ENCODE measurements at regions not wholly inside any gene's neighbourhood (a gene's known extent, or its start where the extent isn't known, plus 50 kb on each side); places are given as distances from the start of the nearest gene placed in this dataset.

DNA sequence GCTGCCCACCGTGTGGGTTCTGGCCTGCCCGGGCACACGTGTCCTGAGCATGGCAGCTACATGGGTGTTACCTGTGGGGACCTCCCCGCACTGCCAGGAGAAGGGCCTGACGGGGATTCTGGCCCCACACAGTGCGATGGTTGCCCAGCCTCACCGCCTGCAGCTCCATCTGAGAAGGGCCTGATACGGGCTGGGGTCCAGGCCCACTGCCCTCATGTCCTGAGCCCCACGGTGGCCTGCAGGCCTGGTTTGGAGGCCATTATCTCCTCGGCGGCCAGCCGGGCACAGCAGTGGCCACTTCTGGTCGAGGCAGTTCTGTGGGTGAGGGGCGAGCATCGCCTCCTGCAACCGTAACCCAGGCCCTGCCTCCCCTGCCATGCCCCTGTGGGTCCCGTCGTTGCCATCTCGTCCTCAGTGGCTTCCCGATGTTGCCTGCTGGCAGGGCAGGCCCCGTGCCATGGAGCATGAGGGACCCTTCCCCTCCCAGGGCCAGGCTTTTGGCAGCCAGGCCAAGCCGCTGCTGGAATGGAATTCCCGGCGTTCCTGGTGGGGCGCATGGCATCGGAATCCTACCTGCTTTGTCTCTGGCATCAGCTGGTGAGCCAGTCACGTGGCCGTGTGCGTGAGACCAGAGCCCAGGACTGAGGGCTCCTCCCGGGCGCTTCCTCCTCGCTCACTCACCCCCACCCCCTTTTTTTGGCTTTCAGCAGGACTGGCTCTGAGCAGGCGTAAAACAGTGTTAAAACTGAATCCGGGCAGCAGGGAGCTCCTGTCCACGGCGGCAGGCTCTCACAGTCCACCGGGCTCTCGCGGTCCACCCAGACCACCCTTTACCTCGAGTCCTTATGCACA lies 71.9 kb upstream of the PPARA start:
- DNase-seq (ENCODE audit: low read depth): no peak

DNA sequence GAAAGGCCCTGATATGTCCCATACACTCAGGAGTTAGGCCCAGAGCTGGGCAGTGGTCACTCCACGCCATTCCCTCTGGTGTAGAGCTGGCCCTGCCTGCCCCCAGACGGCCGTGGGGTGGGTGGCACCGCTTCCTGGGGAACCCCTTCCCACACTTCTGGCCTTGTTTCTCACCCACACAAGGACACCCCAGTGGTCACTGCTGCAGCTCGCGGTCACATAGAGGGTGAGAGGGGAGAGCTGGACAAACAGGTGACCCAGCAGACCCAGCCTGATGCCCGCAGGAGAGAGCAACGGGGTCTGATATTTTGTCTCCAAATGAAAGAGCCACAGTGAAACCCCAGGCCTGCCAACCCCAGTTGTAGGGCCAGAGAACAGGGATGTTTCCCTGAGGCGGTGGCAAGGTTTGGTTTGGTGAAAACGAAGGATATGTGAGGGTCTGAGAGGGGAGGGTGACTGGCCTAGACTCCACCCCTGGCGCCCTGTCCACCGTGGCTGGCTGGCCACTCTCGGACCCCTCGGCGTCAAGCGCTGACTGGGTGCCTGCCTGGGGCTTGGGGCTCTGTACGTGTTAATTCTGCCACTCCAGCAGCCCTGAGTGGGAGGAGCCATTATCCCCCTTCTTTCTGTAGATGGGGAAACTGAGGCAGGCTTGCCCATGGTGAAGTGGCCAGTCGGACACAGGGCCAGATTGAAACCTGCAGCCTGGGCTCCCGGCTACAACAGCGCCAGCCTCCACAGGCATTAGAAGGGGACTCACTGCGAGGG lies 71.0 kb upstream of the PPARA start:
- no peak for DNase-seq (ENCODE audit: low read depth)

DNA sequence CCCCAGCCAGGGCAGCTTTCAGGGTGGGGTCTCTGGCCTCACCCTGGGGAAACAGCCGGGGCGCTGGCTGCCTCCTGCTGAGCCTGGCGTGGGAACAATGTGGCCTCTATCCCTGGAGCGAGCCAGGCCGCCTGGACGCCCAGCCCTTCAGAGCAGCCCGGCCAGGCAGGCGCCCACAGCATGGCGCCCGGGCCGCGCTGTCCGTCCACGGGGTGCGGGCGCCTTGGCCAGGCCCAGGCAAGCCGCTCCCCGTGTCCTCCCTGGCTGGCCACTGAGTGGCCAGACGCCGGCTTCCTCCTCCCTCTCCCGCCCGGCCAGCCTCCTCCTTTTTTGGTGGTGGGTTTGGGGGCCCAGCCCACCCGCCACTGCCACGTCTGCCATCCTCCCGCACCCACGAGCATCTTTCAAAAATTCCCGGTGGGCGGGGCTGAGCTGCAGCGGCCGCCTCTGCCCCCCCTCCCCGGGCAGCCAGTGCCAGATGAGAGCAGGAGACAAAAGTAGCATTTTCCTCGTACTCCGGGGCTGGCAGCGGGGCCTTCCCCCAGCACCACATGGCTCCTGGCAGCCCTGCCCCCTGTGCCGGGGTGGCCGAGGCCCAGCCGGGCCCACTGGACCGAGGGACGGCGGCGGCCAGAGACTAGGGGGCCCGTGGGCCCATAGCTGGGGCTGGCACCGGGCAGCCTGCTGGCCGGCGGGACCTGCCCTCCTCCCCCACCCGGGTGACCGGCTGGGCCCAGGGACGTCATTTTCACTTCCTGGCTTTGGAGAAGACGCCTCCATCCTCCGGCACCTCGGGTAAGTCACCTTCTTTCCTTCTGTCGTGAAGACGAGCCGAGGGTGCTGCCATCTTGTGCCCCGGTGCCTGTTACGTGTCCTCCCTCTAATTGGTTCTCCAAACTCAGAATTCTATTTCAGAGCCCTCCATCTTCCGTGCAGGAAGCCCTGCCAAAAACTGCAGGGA lies 70.2 kb upstream of the PPARA start:
- DNase-seq (ENCODE audit: low read depth): no peak

DNA sequence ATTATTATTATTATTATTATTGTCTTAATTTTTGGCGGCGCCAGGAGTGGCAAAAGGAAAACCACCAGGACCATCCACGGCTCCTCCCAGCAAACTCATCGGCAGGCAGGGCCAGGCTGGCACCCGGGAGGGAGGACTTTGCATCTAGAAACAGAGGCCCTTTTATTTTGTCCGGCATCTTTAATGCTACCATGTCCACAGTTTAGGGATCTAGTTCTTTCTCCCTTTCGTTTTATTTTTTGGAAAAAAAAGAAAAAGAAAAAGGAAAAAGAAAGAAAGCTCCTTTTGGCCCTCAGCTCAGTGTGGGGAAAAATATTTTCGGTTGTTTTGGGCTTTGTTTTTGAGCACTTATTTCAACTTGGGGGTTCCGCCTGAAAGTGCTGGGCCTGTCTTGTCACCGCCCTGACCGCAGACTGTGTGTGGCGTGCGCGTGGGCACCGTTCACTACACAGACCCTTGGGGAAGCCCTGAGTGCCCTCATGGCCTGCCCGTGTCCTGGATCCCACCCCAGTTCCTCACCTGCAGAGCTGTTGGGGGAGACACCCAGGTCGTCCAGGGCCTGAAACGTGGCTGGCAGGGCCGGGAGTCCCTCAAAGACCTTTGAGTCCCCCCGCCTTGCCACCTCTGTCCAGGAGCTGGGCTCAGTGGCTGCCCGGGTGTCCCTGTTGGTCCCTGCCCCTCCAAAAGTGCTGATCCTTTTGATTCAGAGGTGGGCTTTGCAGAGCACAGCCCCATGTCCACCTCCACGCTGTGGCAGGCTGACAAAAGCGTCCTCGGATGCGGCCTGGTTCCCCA lies 69.1 kb upstream of the PPARA start:
- DNase-seq (ENCODE audit: low read depth): no peak

DNA sequence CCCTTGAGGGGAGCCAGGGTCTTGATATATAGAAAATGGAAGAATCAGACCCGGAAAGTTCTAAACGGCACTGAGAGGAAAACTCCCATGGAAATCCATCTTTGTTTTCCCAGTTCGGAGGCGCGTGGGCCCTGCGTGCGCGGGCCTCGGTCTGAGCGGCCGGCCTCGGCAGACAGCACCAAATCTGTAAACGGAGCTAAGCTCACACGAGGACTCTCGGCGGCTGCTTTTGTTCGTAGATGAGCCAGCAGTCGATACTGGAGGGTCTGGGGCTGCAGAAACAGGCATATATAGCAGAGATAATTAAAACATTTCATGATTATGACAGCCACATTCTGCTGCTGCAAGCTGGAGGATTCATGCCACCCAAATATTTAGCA lies 68.5 kb upstream of the PPARA start:
- DNase-seq (ENCODE audit: low read depth): no peak

DNA sequence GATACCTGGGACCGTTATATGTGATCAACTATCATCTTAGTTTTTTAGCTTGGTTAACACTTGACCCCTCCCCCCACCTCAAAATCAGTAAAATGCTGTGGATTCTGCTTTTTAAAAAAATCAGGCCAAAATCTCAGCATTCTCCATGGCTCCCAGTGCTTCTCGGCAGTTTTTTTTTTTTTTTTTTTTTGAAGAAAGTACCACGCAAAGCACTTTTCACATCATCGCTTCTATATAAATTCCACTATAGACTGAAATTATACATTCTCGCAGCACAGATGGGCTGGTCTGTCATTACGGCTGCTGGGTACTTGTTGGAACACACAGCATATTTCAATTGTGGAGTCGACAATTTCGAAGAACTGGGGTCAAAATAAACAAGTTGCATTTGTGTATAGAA lies 67.7 kb upstream of the PPARA start:
- no peak for DNase-seq (ENCODE audit: low read depth)

DNA sequence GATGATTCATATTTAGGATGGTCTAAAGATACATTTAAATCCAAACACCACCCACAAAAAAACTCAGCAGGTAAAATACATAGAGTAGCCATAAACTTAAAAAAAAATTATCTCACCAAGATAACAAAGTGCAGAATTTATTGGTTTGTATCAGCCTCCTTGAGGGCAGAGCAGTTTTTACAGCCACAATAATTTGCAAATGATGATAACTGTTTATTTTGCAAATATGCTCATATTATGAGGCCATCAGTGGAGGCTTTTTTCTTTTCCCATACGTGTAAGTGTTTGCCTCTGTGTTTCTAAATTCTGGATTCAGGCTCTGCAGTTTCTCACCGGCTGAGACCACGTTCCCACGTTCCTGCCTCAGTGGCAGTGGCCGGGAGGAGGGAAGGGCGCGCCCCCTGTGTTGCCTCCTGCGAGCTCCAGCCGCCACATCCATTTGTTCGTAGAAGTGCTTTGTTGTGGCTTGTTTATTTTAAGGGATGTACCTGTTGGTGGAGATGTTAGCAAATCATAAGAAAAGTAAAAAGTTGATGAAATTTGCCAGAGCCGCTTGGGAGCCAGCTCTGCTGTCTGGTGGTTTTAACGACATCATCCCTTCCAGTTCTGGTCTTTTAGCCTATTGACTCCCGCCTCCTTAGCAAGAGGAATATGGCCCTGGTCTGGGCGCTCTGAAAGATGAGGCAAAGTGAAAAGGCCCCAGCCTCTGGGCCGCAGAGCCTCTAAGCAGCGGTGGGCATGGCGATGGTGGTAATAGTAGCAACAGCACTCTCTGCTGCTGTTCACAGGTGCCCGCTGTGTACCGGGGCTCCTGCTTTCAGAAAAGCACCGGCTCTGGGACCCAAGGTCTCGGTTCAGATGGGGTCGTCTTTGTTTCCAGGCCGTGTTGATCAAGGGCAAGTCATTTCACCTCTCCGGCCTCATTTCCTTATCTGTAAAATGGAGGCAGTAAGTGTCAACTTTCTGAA lies 66.7 kb upstream of the PPARA start:
- DNase-seq (ENCODE audit: low read depth): no peak

DNA sequence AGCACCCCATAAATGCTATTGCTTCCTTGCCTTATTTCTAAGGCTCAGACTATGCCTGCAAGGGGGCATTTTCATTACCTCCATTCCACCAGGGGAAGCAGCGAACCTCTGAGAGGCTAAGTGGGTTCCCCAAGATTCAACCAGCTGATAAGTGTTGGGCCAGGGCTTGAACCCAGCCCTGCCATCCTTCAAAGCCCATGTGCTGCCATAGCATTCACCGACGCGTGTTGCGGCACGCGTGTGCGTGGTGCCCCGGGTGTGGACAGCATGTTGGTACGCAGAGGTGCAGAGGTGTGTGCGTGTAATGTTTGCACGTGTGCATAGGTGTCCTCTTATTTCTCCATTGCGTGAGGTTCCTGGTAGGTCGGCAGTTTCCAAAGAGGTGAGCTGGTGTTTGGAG lies 66.0 kb upstream of the PPARA start:
- DNase-seq (ENCODE audit: low read depth): no peak

DNA sequence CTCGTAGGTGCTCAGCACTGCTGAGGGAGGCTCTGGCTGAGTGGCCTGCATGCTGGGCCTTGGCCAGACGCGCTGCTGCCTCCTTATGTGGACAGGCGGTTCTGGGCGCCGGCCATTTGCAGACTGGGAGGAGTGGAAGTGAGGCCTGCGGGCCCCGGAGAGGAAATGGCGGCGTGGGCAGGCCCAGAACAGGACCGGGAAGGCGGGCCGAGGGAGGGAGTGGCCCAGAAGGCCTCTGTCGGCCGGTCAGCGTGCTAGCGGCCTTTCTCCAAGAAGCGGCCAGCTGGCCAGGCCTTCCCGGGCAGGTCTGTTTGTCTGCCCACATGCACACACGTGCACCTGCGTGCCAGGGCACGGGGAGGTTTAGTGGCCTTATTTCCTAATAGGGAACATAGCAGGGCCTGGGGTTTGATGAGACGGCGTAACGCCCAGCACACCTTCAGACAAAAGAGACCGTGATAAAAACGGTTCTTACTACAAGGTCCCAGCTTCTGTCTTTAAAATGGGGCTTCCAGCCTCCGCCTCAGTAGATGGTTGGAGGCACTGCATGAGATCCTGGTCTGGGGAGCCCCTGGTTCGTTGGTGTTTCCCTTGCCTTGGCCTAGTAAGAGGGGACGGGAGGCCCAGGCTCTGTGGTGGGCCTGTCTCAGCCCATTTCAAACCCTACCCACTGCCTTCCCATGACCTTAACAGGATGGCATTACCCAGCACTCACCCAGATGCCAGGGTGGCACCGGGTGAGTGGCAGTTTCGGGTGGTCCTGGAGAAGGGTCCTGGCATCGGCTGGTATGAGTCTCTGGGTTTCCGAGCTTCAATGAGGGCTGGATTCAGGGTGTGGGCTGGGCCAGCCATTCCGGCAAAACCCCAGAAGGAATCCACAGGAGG lies 65.1 kb upstream of the PPARA start:
- no peak for DNase-seq (ENCODE audit: low read depth)

DNA sequence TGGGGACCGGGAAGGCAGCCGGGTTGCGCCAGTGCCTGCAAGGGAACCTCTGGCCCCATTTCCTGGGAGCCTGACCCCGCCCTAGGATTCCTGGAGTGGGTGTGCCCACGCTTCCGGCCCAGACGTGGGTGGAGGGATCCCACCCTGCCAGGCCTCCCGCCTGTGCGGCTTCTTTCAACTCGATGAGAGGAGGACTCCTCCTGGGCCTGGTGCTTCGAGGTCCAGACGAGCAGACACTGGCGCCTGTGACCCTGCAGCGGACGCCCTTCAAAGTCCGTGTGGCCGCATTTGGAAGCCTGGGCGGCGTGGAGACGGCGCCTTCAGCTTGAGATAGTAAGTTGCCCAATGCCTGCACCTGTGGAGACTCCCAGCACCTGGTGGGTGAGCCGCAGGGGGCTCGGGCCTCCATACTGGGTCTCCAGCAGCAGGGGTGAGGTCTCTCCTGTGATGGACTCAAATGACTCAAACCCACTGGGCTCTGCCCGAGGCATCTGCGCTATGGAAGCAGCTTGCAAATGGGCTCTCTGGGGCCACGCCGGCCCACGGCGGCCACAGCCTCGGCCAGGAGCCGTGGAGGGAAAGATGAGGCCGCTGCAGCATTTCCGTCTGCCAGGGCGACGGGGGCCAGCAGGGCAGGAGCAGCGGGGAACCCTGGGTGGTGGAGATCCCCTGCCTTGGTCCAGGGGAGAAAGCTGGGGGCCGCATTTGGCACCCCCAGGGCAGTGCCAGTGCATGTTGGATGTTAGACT lies 64.3 kb upstream of the PPARA start:
- DNase-seq (ENCODE audit: low read depth): no peak

DNA sequence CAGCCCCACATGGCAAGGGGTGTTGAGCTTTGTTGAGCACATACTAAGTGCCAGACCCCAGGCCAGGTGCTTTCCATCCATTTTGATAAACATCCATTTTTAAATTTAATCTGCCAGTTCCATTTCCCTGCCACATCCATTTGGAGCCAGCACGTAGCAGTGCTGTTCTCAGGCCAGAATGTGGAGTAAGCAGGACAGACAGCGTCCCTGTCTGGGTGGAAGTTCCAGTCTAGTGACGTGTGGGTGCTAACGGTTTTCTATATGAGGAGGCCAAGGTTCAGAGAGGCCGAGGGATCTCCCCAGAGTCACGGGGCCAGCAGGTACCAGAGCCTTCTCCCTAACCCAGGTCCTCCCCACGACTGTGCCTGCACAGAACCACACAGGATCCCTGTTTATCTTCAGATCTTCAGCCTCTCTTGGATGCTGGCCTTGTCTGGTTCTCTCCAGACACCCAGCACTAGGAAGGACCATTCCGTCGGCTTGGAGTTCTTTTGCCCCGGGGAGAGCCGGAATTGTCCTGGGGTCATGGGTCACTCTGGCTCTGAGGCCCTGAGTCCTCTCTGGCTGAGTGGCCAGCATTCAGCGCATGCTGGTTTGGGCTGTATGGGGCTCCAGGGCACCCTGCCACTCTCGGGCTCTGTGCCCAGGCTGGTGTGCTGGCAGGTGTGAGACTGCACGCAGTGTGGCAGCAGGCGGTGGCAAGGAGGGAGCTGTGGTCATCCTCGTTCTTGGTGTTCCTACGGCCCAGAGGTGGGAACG lies 63.6 kb upstream of the PPARA start:
- no peak for DNase-seq (ENCODE audit: low read depth)

DNA sequence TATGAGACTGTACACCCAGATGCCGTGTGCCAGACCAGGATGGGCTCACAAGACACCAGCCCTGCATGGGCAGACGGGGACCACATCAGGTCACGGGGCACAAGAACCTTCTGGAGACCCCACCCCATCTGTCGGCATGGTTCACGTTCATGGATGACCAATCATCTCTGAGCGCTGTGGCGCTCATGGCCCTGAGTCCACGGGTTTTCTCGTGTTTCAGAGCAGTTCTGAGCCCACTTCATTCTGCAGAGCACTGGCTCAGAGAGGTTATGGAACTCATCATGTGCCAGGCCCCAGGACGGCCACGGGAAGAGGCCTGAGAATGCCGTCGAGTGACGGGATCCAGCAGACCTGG lies 63.0 kb upstream of the PPARA start:
- no peak for DNase-seq (ENCODE audit: low read depth)

DNA sequence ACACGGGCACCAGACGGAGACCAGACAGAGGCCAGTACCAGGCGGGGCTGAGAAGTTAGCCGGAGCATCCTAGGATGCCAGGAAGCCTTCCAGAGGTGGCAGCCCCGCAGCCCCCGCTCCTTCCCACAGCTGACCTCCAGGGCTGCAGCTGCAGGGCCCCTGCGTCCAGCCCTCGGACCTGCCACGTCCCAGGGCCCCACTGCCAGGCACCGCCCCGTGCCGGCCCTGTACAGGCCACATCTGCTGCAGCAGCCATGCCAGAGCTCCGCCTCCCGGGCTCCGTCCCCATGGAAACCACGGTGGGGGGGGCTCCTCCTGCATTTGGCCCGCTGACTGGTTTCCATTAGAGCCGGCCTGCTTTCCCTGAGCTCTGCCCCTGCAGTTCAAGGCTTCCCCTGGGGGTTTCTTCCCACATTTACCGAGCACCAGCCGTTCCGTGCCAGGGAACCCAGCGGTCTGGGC lies 62.5 kb upstream of the PPARA start:
- DNase-seq (ENCODE audit: low read depth): no peak

DNA sequence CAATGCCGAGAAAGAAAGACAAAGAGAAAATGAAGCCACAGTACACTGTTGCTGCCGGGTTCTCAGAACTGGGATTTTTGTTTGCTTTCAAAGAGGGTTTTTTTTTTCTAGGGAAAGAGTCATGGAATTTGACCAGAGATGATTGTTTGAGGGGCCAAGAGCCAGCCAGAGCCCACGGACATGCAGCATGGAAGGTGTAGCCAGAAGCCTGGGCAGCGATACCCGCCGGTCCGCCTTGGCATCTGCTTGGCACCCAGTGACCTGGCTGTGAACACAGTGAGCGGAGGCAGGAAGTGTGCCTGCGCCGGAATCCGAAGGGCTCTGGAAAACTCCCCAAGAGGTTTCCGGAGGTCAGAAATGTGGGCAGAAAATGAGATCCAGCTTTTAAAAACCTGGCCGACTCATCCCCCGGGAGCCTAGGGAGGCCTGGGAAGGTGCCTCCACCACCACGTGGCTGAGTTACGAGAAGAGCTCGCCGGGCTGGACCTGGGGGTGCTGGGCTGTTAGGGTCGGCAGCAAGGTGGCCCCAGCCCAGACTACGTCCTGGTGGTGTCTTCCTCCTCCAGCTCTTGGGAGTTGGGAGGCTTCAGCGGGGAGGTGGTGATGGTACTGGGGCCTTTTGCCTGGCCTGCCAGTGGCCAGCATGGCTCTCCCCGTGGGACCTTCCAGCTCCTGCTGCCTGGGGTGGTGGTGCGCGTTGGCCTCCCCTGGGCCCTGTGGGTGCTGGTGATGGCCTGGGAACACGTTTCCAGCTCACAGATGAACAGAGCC lies 61.6 kb upstream of the PPARA start:
- DNase-seq (ENCODE audit: low read depth): no peak

DNA sequence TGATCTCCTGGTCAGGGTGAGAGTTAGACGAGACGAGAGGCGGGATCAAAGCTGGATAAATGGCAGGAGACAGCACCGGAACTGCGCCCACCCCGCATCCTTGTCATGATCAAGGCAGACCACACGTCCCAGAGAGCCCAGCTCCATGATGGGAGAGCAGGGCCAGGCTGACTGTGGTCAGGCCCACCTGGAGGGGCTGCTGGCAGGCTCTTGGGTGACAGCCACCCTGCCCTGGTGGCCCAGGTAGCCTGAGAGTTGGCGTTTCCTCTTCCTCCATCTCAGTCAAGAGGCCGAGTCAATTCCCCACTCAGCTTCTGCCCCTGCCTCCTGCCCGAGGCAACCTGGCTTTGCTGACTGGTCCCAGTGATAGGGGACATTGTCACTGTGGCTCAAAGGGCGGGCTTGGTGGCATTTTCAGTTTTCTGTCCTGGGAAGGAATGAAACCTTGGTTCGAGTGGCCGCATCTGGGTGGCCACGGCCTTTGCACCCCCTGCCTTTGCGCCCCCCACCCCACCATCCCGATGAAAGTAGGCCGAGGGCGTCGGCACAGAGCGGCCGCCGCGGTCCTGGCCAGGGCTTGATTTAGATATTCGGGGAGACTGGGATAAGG lies 60.8 kb upstream of the PPARA start:
- DNase-seq (ENCODE audit: low read depth): no peak

DNA sequence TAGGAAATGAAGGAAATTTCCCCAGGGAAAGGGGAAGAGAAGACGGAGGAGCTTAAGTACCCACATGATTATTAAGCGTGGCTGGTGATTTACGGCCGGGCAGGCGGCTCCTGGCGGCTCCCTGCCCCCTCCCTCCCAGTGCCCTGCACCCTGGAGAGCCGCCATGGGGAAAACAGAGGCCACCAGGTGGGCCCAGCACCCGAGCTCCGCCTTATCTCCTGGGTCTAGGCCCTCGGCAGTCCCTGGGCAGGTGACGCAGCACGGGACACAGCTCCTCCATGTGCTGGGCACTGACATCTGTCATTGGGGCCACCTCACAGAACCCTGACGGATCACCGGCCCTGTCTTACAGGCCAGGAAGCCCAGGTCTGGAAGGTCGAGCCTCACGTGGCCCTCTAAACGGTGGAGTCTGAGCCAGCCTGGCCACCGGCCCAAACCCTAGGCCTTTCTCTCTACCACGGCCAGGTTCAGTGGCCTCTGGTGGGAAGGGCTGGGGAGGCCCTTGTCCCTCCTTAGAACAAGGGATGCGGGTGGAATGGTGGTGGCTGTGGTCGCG lies 60.2 kb upstream of the PPARA start:
- no peak for DNase-seq (ENCODE audit: low read depth)

All from stimulated activated CD4-positive, alpha-beta T cell treated with anti-CD3 and anti-CD28 coated beads, Interleukin-2, amount 100 ng/mL, for 4 hours (primary cell).